NCI-H748 treated with DMSO at 0.1 percent for 48 hours (cell line): ENCODE measurements at regions not wholly inside any gene's neighbourhood (a gene's known extent, or its start where the extent isn't known, plus 50 kb on each side); places are given as distances from the start of the nearest gene placed in this dataset.
"Not testable (repeated sequence)": the region's sequence is repeated elsewhere in the genome, so short reads cannot be mapped to it uniquely, and the experiment has no call there.

Source experiments
- DNase-seq: peaks from one replicate; lab custom pipeline; 2025; lab: John Stamatoyannopoulos, UW

DNA sequence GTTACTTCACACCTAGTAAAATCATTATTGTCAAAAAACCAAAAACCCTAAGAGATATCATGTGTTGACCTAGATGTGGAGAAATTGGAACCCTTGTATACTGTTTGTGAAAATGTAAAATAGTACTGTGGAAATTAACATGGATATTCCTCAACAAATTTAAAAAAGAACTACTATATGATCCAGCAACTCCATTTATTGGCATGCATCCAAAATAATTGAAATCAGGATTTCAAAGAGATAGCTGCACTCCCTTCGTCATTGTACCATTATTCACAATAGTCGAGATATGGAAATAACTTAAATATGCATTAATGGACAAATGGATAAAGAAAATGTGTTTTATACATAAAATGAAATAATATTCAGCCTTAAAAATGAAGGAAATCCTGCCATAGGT lies 105.3 kb upstream of the ZC3H15 start:
- no peak for DNase-seq

DNA sequence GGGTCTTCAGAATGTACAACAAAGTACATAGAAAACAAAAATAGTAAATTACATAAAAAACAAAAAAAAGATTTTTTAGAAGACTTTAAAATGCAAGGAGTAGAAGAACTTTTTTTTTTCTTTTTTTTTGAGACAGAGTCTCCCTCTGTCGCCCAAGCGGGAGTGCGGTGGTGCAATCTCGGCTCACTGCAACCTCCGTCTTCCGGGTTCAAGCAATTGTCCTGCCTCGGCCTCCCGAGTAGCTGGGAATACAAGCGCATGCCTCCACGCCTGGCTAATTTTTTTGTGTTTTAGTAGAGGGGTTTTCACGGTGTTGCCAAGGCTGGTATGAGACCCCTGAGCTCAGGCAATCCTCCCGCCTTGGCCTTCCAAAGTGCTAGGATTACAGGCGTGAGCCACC lies 104.5 kb upstream of the ZC3H15 start:
- no peak for DNase-seq

DNA sequence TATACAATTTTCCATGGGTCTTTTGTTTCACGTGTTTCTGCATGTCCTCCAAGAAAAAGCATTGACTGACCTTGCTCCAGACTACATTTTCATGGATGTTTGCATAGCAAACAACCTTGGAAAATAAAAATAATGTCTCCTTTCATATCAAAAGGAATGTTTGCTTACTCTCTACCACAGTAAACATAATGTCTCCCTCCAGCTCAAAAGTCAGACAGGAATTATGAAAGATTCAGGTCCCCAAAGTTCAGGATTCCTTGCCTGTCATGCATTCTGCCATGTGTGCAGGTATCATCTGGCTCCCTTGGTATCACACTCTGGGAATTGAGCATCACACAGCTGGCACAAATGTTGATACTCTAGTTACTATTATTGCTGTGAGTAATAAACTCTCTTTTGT lies 103.1 kb upstream of the ZC3H15 start:
- no peak for DNase-seq

DNA sequence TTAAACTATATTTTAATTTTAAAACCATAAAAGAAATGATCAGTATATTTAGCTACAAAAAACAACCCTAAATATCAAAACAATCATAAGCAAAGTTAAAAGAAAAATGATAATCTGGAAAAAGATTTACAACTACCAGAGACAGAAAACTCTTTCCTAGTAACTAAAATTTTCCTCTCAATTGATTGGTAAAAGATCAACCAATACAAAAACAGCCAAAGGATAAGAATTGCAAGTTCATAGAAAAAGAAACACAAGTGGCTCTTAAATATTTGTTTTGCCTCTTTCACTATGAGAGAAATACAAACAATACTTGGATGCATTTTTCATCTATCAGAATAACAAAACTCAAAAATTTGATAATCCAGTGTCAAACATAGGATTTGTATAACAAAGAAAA lies 101.8 kb upstream of the ZC3H15 start:
- DNase-seq: no peak

DNA sequence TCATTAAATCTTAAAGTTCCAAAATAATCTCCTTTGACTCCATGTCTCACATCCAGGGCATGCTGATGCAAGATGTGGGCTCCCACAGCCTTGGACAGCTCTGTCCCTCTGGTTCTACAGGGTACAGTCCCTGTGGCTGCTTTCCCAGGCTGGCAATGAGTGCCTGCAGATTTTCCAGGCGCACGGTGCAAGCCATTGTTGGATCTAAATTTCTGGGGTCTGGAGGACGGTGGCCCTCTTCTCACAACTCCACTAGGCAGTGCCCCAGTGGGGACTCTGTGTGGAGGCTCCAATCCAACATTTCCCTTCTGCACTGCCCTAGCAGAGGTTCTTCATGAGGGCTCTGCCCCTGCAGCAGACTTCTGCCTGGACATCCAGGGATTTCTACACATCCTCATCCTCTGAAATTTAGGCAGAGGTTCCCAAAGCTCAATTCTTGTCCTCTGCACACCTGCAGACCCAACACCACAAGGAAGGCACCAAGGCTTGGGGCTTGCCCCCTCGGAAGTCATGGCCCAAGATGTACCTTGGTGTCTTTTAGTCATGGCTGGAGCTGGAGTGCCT lies 100.3 kb upstream of the ZC3H15 start:
- not testable (repeated sequence) for DNase-seq

DNA sequence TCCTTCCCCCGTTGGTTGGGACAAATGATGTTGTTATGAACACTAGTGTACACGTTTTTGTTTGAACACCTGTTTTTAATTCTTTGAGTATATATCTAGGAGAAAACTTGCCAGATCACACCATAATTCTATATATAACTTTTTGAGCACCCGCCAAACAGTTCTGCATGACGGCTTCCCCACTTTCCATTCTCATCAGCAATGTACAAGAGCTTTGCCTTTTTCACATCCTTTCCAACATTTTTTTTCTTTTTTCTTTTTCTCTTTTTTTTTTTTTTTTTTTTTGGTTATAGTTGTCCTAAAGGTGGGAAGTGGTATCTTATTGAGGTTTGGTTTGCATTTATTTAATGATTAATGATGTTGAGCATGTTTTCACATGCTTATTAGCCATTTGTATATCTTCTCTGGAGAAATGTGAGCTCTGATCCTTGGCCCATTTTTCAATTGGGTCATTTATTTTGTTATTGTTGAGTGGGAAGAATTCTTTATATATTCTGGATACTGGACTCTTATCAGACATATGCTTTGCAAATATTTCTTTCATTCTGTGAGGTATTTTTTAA lies 86.9 kb upstream of the ZC3H15 start:
- DNase-seq: no peak

DNA sequence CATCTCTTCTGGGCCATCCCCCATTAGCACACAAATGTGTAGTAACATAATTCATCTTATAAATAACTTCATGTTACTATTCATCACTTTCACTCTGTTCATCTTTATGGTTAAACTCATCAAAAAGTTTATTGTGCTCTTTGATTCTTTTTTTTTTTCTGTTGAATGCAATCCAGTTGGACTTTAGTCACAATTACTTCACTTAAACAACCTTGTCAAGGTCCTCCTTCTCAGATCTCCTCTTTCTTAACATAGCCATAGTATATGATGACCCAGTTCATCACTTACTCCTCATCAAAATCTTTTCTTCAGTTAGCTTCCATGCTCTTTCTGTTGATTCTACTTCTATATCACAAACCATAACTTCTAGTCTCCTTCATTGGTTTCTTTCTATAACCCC lies 80.2 kb upstream of the ZC3H15 start:
- DNase-seq: no peak

DNA sequence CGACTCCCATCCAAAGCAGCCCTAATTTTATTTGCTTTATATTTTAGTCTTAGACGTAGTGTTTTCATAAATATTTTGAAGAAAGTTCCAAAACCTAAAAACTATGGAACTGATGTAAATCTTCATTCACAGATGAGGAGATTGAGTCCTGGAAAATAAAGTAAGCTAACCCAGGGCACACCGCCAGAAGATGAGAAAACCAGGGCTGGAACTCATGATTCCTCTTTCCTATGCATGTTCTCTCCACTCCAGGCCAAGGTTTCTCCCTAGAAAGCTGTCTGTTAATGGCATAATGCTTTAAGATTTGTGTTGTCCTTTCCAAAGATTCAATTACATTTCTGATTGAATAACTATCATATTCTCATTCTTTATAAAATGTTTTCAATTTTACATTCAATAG lies 78.4 kb upstream of the ZC3H15 start:
- DNase-seq: no peak

DNA sequence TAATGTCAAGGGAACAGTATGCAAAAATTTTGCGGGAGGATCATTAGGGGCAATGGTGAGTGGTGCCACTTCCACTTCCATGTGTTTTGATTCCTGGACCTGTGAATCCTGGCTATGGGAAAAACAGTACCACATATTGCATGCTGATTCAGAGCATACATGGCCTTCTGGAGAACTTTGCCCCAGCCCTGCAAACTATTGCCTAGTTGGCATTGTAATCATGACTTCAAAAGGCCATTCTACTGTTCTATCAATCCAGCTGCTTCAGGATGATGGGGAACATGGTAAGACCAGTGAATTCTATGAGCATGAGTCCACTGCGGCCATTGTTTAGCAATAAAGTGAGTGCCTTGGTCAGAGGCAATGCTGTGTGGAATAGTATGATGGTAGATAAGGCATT lies 75.3 kb upstream of the ZC3H15 start:
- no peak for DNase-seq

DNA sequence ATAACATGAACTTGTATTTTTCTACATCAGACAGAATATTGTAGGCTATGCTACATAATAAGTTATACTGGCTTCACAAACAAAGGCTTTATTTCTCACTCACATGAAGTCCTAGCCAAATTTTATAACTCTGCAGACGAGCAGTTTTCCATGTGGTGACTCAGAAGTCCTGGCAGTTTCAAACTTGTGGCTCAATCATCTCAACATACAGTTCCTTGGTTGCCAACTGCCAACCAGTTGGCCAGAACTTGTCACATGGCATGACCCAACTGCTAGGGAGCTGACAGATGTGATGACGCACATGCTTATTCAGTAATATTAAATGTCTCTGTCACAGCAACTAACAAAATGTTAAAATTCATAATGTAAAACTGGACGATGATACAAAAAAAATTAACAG lies 63.8 kb upstream of the ZC3H15 start:
- DNase-seq: no peak

DNA sequence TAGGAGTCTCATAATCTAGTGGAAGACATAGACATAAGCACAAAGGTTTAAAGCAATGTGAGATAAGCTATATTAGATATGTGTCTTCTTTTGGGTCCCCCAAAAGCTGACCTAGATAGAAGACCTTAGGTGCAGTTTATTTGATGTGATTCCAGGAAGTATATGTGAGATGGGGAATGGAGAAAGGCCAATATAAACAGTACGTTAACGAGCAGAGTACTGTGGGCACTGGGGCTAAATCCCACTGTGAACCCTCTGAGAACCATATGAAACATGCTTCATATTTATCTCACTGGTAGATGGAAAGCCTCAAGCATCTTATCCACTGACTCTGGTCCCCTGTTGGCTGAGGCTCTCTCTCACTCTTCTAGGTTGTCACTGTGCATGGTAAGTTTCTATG lies 62.6 kb upstream of the ZC3H15 start:
- no peak for DNase-seq

DNA sequence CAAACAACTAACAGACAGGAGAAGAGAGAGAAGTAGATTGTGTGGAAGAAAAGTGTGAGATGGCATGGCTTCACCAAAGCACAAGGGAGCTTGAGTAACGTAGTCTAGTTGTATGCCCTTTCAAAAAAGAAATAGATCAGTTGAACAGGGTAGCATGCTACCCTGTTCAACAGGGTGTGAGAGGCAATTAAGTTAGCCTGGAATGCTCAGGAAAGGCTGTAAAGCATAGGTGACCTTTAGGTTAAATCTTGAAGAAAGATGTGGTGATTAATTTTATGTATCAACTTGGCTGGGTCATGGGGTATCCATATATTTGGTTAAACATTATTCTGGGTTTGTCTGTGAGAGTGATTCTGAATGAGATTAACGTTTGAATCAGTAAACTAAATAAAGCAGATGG lies 61.8 kb upstream of the ZC3H15 start:
- no peak for DNase-seq

DNA sequence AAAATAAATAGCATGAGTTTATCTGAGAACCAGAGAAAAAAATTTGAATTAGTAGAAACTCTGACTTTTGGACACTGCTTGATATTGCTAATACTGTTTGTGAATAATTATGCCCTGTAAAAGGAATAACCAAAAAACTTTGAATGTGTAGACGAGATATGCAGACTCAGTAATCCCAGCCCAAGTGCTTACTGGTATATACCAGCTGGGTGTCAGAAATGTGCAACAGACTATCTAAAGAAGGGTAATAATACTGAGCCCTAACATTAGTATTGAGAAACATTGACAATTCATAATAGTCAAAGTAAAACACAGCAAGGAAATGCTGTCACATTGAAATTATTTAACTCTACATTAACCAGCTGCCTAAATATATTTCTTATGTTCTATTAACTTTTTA lies 60.5 kb upstream of the ZC3H15 start:
- DNase-seq: no peak

DNA sequence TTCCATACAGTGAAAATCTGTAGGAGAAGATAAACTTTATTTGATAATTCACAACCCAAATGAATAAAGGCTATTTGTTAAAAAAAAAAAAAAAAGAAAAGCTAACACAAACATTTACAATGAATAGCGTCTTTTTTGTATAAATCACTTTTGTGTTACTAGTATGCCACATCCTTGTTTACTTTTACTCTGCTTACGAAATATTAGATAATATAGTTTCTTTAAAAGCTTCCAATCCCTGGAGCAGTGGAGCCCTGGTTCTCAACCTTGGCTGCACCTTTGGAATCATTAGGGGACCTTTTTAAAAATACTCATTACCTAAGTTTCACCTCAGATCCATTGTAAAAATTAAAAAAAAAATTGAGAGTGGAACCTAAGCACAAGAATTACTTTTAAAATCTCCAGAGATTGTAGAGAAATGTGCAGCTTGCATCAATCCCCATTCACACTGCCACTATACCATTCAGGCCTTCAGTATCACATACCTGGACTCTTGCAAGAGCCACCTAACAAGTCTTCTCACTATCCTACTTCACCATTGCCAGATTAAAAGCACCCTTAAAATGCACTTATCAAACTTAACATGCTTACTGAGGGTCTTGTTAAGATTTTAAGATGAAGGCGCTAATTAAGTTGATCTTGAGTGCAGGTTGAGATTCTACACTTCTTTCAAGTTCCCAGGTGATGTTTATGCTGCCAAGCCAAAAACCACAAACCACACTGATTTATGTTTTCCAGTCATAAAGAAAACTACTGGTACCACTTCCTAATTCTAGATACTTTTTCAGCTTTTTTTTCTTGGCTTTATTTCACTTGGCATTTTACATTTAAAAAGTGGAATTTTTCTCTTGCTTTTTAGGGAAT lies 59.7 kb upstream of the ZC3H15 start:
- no peak for DNase-seq

DNA sequence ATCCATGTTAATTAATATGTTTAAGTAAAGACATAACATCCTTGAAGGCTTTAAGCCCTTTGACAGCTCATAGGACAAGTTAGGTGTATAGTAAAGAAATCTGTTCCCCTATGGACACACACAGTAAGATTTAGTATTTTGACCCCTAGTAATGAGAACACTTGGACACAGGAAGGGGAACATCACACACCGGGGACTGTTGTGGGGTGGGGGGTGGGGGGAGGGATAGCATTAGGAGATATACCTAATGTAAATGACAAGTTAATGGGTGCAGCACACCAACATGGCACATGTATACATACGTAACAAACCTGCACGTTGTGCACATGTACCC lies 59.1 kb upstream of the ZC3H15 start:
- not testable (repeated sequence) for DNase-seq

DNA sequence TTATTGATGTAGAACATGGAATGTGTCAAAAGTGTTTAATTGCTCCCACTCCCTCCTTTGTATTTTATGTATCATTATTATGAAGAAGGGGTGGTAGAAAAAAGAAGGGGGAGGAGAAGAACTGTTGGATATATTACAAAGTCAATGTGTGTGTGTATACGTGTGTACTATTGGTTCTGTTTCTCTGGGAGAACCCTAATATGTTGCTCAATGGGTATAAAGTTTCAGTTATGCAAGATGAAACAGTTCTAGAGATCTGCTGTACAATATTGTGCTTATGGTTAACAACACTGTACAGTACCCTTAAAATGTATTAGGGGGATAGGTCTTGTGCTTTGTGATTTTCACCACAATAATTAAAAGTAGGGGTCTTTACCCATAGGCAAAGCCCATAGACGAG lies 58.1 kb upstream of the ZC3H15 start:
- DNase-seq: no peak

DNA sequence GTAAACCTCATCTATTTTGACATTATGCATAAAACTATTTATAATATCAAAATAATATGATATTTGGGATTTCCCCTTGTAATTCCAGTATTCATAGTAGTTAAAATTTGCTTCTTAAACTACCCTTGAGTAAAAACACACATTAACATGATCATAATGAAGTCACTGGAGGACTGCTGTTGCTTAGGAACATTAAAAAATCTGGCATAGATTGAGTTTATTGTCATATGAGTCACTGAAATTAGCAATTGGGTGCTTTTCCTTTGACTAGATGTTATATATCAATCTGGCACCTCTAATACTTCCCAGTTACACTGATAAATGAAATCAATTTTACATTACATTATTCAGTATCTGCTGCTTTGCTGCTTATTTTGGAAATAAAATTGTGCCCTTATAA lies 57.0 kb upstream of the ZC3H15 start:
- DNase-seq: no peak

DNA sequence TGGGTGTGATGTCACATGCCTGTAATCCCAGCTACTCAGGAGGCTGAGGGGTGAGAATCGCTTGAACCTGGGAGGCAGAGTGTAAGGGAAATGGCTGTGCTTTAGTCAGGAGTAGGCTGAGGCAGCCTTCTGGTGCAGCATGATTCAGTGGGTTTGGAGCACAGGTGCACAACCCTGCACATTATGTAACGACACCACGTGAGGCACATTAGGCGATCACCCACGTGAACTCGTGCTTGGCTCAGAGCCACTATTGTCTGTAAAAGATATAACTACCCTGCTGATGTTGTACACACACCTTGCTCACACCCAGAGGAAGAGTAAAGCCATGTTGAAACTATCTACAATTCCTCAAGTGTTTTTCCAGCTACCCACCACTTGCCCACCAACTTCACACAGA lies 54.8 kb upstream of the ZC3H15 start:
- DNase-seq: no peak

DNA sequence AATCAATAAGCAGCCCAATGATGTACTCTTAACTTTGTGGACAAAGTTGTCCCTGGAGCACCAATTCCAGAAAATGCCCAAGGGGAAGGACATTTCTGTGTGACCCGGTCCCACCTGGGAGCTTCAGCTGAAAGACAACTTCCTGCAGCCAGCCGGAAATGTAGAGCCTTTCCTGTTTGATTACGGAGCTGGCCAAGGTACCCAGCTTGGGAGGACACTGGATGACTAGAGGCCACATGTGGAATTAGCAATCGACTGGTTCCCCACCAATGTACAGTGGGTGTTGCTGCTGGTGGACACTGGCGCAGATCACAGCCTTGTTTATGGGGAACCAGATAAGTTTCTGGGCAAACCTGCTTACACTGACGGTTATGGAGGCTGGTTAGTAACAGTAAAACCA lies 53.0 kb upstream of the ZC3H15 start:
- DNase-seq: no peak

DNA sequence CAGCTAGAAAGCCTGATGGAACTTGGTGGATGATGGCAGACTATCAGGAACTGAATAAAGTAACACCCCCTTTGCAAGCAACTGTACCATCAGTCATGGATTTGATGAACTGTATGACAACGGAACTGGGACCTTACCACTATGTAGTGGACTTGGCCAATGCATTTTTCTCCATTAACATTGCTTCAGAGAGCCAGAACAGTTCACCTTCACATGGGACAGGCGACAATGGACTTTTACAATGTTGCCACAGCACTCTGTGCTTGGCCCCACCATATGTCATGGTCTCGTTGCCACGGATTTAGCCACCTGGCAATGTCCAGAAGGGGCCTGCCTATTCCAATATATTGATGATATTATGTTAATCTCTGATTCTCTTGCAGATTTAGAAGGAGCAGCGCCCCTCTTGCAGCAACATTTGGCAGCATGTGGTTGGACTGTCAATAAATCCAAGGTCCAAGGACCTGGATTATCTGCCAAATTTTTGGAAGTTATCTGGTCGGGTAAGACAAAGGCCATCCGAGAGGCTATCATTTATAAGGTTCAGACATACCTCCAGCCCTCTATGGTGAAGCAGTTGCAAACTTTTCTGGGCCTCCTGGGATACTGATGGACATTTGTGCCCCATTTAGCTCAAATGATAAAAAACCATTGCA lies 52.2 kb upstream of the ZC3H15 start:
- no peak for DNase-seq
